GM12878 (cell line): ENCODE measurements at regions not wholly inside any gene's neighbourhood (a gene's known extent, or its start where the extent isn't known, plus 50 kb on each side); places are given as distances from the start of the nearest gene placed in this dataset.

Experiments
- ATAC-seq: fragments of 200-7000 bp; cut with Tn5 transposase; 3 replicates; pipeline ENCODE4 v1.9.1; 2020; ENCODE audit warnings: mild to moderate bottlenecking, moderate library complexity
- BruUV-seq: library from RNA; stranded (reverse); fragments of 400-500 nt; replicated peaks from 2 replicates; lab custom pipeline; 2021; lab: Mats Ljungman, UMichigan
- CTCF ChIA-PET: fragments of 300-600 bp; sonication (Branson Sonifier 250); formaldehyde crosslinking; extraction: SDS; loops from one replicate; lab custom pipeline; 2021; ENCODE audit warnings: inconsistent platforms; lab: Yijun Ruan, JAX
- POLR2A ChIA-PET: fragments of 350-600 bp; formaldehyde crosslinking; extraction: SDS; loops from one replicate; lab custom pipeline; 2021; ENCODE audit warnings: inconsistent platforms; lab: Charles Lee
- RAD21 ChIA-PET: fragments of 300-600 bp; sonication (Branson Sonifier 250); formaldehyde crosslinking; loops from one replicate; lab custom pipeline; 2023; ENCODE audit warnings: antibody characterized with exemption; ENCODE audit not compliant: unreplicated experiment; lab: Charles Lee
- SMC1A ChIA-PET: fragments of 300-600 bp; sonication (Branson Sonifier 250); formaldehyde crosslinking; loops from one replicate; lab custom pipeline; 2023; ENCODE audit not compliant: unreplicated experiment, uncharacterized antibody; lab: Charles Lee
- DNase-seq: peaks from one replicate; pipeline ENCODE4 v3.0.0-alpha.2; 2011; ENCODE audit warnings: low read depth, low spot score
- FAIRE-seq: peaks from 3 replicates; lab custom pipeline; 2011; peaks lifted over from hg19 to GRCh38; lab: Jason Lieb, UNC
- H2AFZ ChIP-seq: 2 replicates; pipeline ENCODE4 v1.6.0; 2011; ENCODE audit warnings: low read depth, low read length, control low read depth; ENCODE audit not compliant: control insufficient read depth
- H3K27ac ChIP-seq: 2 replicates; pipeline ENCODE4 v1.5.1; 2011; ENCODE audit warnings: control low read depth; ENCODE audit not compliant: control insufficient read depth, insufficient read depth
- H3K27me3 ChIP-seq, 2 experiments: replicated peaks in 1 of 2; 2 replicates each; pipeline versions ENCODE4 v1.6.0 to v1.6.1; 2011; ENCODE audit warnings: low read length in 1 of 2; ENCODE audit not compliant: control insufficient read depth in 2 of 2, insufficient read depth in 2 of 2
- H3K36me3 ChIP-seq, 2 experiments: 2 replicates each; pipeline ENCODE4 v1.5.1; 2011; ENCODE audit warnings: low read length in 1 of 2; ENCODE audit not compliant: control insufficient read depth in 2 of 2, insufficient read depth in 2 of 2
- H3K4me1 ChIP-seq: 2 replicates; pipeline ENCODE4 v1.6.1; 2011; ENCODE audit warnings: mild to moderate bottlenecking, low read length, moderate library complexity, mixed read lengths; ENCODE audit not compliant: control insufficient read depth, insufficient read depth
- H3K4me2 ChIP-seq: 2 replicates; pipeline ENCODE4 v1.6.0; 2011; ENCODE audit warnings: control low read depth; ENCODE audit not compliant: control insufficient read depth, insufficient read depth
- H3K4me3 ChIP-seq: fragments of 200-600 bp; sonication (generic); 2 replicates; pipeline ENCODE4 v1.5.1; 2016
- H3K79me2 ChIP-seq: 2 replicates; pipeline ENCODE4 v1.6.0; 2011; ENCODE audit warnings: low read length; ENCODE audit not compliant: control insufficient read depth, insufficient read depth
- H3K9ac ChIP-seq: 2 replicates; pipeline ENCODE4 v1.8.0; 2011; ENCODE audit warnings: low read length, control low read depth, mixed read lengths; ENCODE audit not compliant: control insufficient read depth, insufficient read depth
- H3K9me3 ChIP-seq: replicated peaks from 3 replicates; pipeline ENCODE4 v1.5.1; 2011; ENCODE audit warnings: mild to moderate bottlenecking, low read length; ENCODE audit not compliant: control insufficient read depth, insufficient read depth
- H4K20me1 ChIP-seq: 2 replicates; pipeline ENCODE4 v1.6.0; 2011; ENCODE audit not compliant: control insufficient read depth, insufficient read depth
- E4F1 ChIP-seq: fragments of 450-650 bp; IDR thresholded peaks from 2 replicates; pipeline ENCODE4 v1.6.1; 2018; ENCODE audit warnings: borderline replicate concordance, mild to moderate bottlenecking; ENCODE audit not compliant: partially characterized antibody
- FOXM1 ChIP-seq: IDR thresholded peaks from 2 replicates; pipeline ENCODE4 v1.6.1; 2012; ENCODE audit warnings: low read depth, mild to moderate bottlenecking, inconsistent platforms, low read length, moderate library complexity
- IKZF1 ChIP-seq: fragments of 450-650 bp; conservative IDR thresholded peaks from 2 replicates; pipeline ENCODE4 v1.6.1; 2017; ENCODE audit warnings: antibody characterized with exemption, mild to moderate bottlenecking
- IKZF2 ChIP-seq, 2 experiments: fragments of 450-650 bp; IDR thresholded peaks; 2 replicates each; pipeline ENCODE4 v1.6.1; 2017; ENCODE audit warnings: mild to moderate bottlenecking in 2 of 2, moderate library complexity in 2 of 2
- JUND ChIP-seq: IDR thresholded peaks from 2 replicates; pipeline ENCODE4 v1.6.1; 2012; ENCODE audit warnings: low read depth, mild to moderate bottlenecking, low read length, improper control_type of control experiment, moderate library complexity
- LARP7 ChIP-seq: fragments of 450-650 bp; IDR thresholded peaks from 2 replicates; pipeline ENCODE4 v1.6.1; 2017; ENCODE audit warnings: mild to moderate bottlenecking
- MTA2 ChIP-seq: fragments of 450-650 bp; IDR thresholded peaks from 2 replicates; pipeline ENCODE4 v1.6.1; 2016; ENCODE audit warnings: low read depth, mild to moderate bottlenecking, moderate library complexity
- MYC ChIP-seq: IDR thresholded peaks from 2 replicates; pipeline ENCODE4 v1.6.1; 2011; ENCODE audit warnings: mild to moderate bottlenecking, low read length, moderate library complexity, inconsistent platforms; ENCODE audit not compliant: insufficient read depth, insufficient replicate concordance, insufficient read length, severe bottlenecking
- PRDM15 ChIP-seq: fragments of 450-650 bp; formaldehyde crosslinking; IDR thresholded peaks from 2 replicates; pipeline ENCODE4 v1.4.0; 2020; ENCODE audit warnings: mild to moderate bottlenecking, moderate library complexity
- WGBS: methylation state at CpG from one replicate; pipeline ENCODE4 v1.1.6; 2016; ENCODE audit warnings: low lambda C conversion rate; ENCODE audit not compliant: insufficient replicate concordance, insufficient coverage; ENCODE audit errors: missing lambda C conversion rate; 5-methylcytosine and 5-hydroxymethylcytosine counted together
- in situ Hi-C: fragments of 300-500 bp; cut with MboI; formaldehyde crosslinking; loops from 9 replicates; pipeline ENCODE4 v1.14.3; 2018; ENCODE audit warnings: mixed read lengths
- intact Hi-C: fragments of 100-400 bp; cut with micrococcal nuclease; formaldehyde crosslinking; loops from one replicate; pipeline ENCODE4 v1.14.2; 2022; ENCODE audit not compliant: unreplicated experiment
- TF ChIP-seq, protein P1 (sequence below): fragments of 450-650 bp; IDR thresholded peaks from 2 replicates; pipeline ENCODE4 v1.6.1; 2017; ENCODE audit warnings: antibody characterized with exemption, mild to moderate bottlenecking, moderate library complexity
- TF ChIP-seq, protein P2 (sequence below): fragments of 450-650 bp; IDR thresholded peaks from 2 replicates; pipeline ENCODE4 v1.6.1; 2016; ENCODE audit warnings: mild to moderate bottlenecking

DNA sequence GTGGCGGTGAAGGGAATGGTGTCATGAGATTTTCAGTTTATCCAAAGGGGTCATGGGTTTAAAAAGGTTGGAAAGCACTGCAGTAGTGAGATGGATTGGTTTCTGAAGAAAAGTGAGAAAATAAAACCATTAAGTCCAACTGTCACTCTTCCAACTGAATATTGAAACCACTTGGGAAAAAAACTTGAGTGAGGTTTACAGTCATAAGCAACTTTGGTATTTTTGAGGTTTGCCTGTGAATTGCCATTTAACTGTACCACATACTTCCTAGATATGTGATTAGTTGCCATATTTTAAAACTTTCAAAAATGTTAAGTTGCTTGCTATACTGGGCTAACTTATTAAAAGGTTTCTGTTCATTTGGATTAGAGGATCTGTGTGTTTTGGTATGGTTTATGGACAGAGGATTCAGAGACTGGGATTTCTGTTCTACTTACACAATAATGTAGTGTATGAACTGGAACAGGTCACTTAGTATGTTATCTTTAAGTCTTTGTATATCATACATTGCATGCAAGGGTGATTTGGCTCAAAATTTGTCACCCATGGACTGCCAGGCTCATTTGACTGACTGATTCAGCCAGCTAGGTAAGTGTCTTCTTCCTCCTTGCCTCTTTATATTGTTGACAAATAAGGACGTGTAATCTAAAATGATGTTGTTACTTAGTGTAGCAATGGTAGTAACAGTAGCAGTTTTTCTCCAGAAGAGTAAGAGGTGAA, 201.4 kb upstream of the EOMES start:
- no TSS peak for BruUV-seq
- TF ChIP-seq FOXM1 = no peak
- TF ChIP-seq E4F1 = no peak
- no peak for TF ChIP-seq PRDM15 (CRISPR knock-in tag)
- TF ChIP-seq IKZF2 (IDR thresholded peaks at IDR 0.05) = peak; percentile 45 to 70
- peak; percentile 74 for TF ChIP-seq IKZF1
- no peak for TF ChIP-seq JUND
- TF ChIP-seq, protein P1, sequence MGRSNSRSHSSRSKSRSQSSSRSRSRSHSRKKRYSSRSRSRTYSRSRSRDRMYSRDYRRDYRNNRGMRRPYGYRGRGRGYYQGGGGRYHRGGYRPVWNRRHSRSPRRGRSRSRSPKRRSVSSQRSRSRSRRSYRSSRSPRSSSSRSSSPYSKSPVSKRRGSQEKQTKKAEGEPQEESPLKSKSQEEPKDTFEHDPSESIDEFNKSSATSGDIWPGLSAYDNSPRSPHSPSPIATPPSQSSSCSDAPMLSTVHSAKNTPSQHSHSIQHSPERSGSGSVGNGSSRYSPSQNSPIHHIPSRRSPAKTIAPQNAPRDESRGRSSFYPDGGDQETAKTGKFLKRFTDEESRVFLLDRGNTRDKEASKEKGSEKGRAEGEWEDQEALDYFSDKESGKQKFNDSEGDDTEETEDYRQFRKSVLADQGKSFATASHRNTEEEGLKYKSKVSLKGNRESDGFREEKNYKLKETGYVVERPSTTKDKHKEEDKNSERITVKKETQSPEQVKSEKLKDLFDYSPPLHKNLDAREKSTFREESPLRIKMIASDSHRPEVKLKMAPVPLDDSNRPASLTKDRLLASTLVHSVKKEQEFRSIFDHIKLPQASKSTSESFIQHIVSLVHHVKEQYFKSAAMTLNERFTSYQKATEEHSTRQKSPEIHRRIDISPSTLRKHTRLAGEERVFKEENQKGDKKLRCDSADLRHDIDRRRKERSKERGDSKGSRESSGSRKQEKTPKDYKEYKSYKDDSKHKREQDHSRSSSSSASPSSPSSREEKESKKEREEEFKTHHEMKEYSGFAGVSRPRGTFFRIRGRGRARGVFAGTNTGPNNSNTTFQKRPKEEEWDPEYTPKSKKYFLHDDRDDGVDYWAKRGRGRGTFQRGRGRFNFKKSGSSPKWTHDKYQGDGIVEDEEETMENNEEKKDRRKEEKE = no peak
- no peak for TF ChIP-seq LARP7
- TF ChIP-seq MTA2 = peak; percentile 35
- TF ChIP-seq, protein P2, sequence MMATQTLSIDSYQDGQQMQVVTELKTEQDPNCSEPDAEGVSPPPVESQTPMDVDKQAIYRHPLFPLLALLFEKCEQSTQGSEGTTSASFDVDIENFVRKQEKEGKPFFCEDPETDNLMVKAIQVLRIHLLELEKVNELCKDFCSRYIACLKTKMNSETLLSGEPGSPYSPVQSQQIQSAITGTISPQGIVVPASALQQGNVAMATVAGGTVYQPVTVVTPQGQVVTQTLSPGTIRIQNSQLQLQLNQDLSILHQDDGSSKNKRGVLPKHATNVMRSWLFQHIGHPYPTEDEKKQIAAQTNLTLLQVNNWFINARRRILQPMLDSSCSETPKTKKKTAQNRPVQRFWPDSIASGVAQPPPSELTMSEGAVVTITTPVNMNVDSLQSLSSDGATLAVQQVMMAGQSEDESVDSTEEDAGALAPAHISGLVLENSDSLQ = peak; percentile 81
- TF ChIP-seq MYC = no peak

More for the DNA sequence above, 201.4 kb upstream of the EOMES start:
- POLR2A ChIA-PET = interaction anchor here (0.5 to 1.1 kb wide), 3 partner anchors 90 to 342 kb away, joined by 3 to 7 read pairs (median 4); no protein-coding TSS in a partner anchor
- intact Hi-C loops (loop anchor here (5.0 kb wide), 1 partner anchor 201 kb away; the partner anchor contains the start of gene EOMES), in situ Hi-C loops (no loop called here)
- no peak for DNase-seq
- FAIRE-seq = no peak
- no peaks in the 10 kb centered on the region for H3K79me2 ChIP-seq
- SMC1A ChIA-PET = interaction anchor here (0.9 to 2.4 kb wide), 15 partner anchors 11 to 404 kb away, joined by 3 to 8 read pairs (median 4); partner anchors contain the start of gene EOMES
- CTCF ChIA-PET = interaction anchor here (0.8 to 1.2 kb wide), 5 partner anchors 10 to 398 kb away, joined by 3 to 5 read pairs (median 4); no protein-coding TSS in a partner anchor
- peak; percentile 51 for ATAC-seq
- no peak overlapping the region for H3K4me2 ChIP-seq
- no peaks in the 10 kb centered on the region for H3K27me3 ChIP-seq
- WGBS = 19% methylated on average over 2 of the region's 2 CpGs
- no peaks in the 10 kb centered on the region for H3K36me3 ChIP-seq
- no peaks in the 10 kb centered on the region for H3K4me1 ChIP-seq
- H2AFZ ChIP-seq = no peak overlapping the region
- no peak overlapping the region for H3K4me3 ChIP-seq
- H3K27ac ChIP-seq = no peak overlapping the region
- H3K9me3 ChIP-seq = no peaks in the 10 kb centered on the region
- RAD21 ChIA-PET = interaction anchor here (0.8 to 1.6 kb wide), 14 partner anchors 10 to 377 kb away, joined by 3 to 5 read pairs (median 3); partner anchors contain the start of gene EOMES
- H4K20me1 ChIP-seq = no peaks in the 10 kb centered on the region
- no peak overlapping the region for H3K9ac ChIP-seq
